ENCODE measurements at regions not wholly inside any gene's neighbourhood (a gene's known extent, or its start where the extent isn't known, plus 50 kb on each side); places are given as distances from the start of the nearest gene placed in this dataset.

GRCh38 chr20:39503902-39504709 is 542.0 kb downstream of the DHX35 start:
- no peak for DNase-seq (ENCODE audit: low read depth in 2 of 2)

- no peak for DNase-seq (ENCODE audit: low read depth in 2 of 2)
Observed at GRCh38 chr20:39492223-39492797, 530.2 kb downstream of the DHX35 start.

GRCh38 chr20:39491711-39492110 is 529.6 kb downstream of the DHX35 start:
- no peak for DNase-seq (ENCODE audit: low read depth in 2 of 2)

- no peak for DNase-seq (ENCODE audit: low read depth in 2 of 2)
Observed at GRCh38 chr20:39489986-39490560, 527.9 kb downstream of the DHX35 start.

GRCh38 chr20:39480276-39481043 is 518.3 kb downstream of the DHX35 start:
- no peak for DNase-seq (ENCODE audit: low read depth in 2 of 2)

- DNase-seq (ENCODE audit: low read depth in 2 of 2), result no peak
Observed at GRCh38 chr20:39479196-39479810, 517.2 kb downstream of the DHX35 start.

GRCh38 chr20:39474879-39475278 is 512.7 kb downstream of the DHX35 start:
- DNase-seq (ENCODE audit: low read depth in 2 of 2), result no peak

GRCh38 chr20:39473536-39473935 is 511.4 kb downstream of the DHX35 start:
- DNase-seq (ENCODE audit: low read depth in 2 of 2), result no peak

- no peak for DNase-seq (ENCODE audit: low read depth in 2 of 2)
Observed at GRCh38 chr20:39468703-39469102, 506.6 kb downstream of the DHX35 start.

GRCh38 chr20:39464238-39464637 is 502.1 kb downstream of the DHX35 start:
- DNase-seq (ENCODE audit: low read depth in 2 of 2), result no peak

GRCh38 chr20:39462416-39462945 is 500.3 kb downstream of the DHX35 start:
- no peak for DNase-seq (ENCODE audit: low read depth in 2 of 2)

GRCh38 chr20:39458452-39458851 is 496.3 kb downstream of the DHX35 start:
- DNase-seq (ENCODE audit: low read depth in 2 of 2), result no peak

GRCh38 chr20:39453890-39454289 is 491.7 kb downstream of the DHX35 start:
- DNase-seq (ENCODE audit: low read depth in 2 of 2), result no peak

GRCh38 chr20:39452583-39453340 is 490.6 kb downstream of the DHX35 start:
- no peak for DNase-seq (ENCODE audit: low read depth in 2 of 2)

GRCh38 chr20:39451386-39451785 is 489.2 kb downstream of the DHX35 start:
- no peak for DNase-seq (ENCODE audit: low read depth in 2 of 2)

- DNase-seq (ENCODE audit: low read depth in 2 of 2), result no peak
Observed at GRCh38 chr20:39446397-39446796, 484.3 kb downstream of the DHX35 start.

- DNase-seq (ENCODE audit: low read depth in 2 of 2), result no peak
Observed at GRCh38 chr20:39445095-39445494, 483.0 kb downstream of the DHX35 start.

GRCh38 chr20:39433466-39433865 is 471.3 kb downstream of the DHX35 start:
- DNase-seq (ENCODE audit: low read depth in 2 of 2), result no peak

GRCh38 chr20:39431091-39431880 is 469.1 kb downstream of the DHX35 start:
- no peak for DNase-seq (ENCODE audit: low read depth in 2 of 2)

GRCh38 chr20:39429726-39430125 is 467.6 kb downstream of the DHX35 start:
- DNase-seq (ENCODE audit: low read depth in 2 of 2), result no peak

Measured in stimulated activated CD8-positive, alpha-beta memory T cell treated with anti-CD3 and anti-CD28 coated beads, Interleukin-2, amount 100 ng/mL, for 48 hours (primary cell).